ENCODE measurements at regions not wholly inside any gene's neighbourhood (a gene's known extent, or its start where the extent isn't known, plus 50 kb on each side); places are given as distances from the start of the nearest gene placed in this dataset.

GRCh38 chr7:8938044-8938805 lies 504.8 kb downstream of the NXPH1 start:
- Histone ChIP-seq H3K9me3 (ENCODE audit: low read depth) (no peaks in the 10 kb centered on the region), H3K79me2 (no peaks in the 10 kb centered on the region), H4K20me1 (ENCODE audit: insufficient read depth, poor library complexity, severe bottlenecking) (no peaks in the 10 kb centered on the region), H3K9me2 (replicated peaks; ENCODE audit: insufficient read depth) (no peaks in the 10 kb centered on the region), H3K27me3 (no peaks in the 10 kb centered on the region), H2AFZ (no peak overlapping the region), H3K4me2 (no peak overlapping the region), H3K27ac (no peak overlapping the region), H3K4me3 (no peak overlapping the region), H3K4me1 (ENCODE audit: insufficient read depth) (no peaks in the 10 kb centered on the region), H3K36me3 (replicated peaks; ENCODE audit: insufficient read depth, low read depth) (no peaks in the 10 kb centered on the region)
- WGBS (ENCODE audit: low lambda C conversion rate, missing lambda C conversion rate): 89% methylated on average over 9 of the region's 9 CpGs
- TF ChIP-seq EZH2 (IDR thresholded peaks at IDR 0.05; ENCODE audit: borderline replicate concordance) (no peak), CTCF (IDR thresholded peaks at IDR 0.05; ENCODE audit: poor library complexity) (no peak), EZH2phosphoT487 (IDR thresholded peaks at IDR 0.05; ENCODE audit: low read depth, severe bottlenecking, unreplicated experiment) (no peak)
- DNase-seq (ENCODE audit: low spot score): no peak

GRCh38 chr7:8939446-8939845 lies 506.0 kb downstream of the NXPH1 start:
- no peaks in the 10 kb centered on the region for H4K20me1 ChIP-seq (ENCODE audit: insufficient read depth, poor library complexity, severe bottlenecking)
- H3K9me3 ChIP-seq (ENCODE audit: low read depth): no peaks in the 10 kb centered on the region
- TF ChIP-seq EZH2 (IDR thresholded peaks at IDR 0.05; ENCODE audit: borderline replicate concordance): no peak
- TF ChIP-seq CTCF (IDR thresholded peaks at IDR 0.05; ENCODE audit: poor library complexity): no peak
- TF ChIP-seq EZH2phosphoT487 (IDR thresholded peaks at IDR 0.05; ENCODE audit: low read depth, severe bottlenecking, unreplicated experiment): no peak
- no peak overlapping the region for H3K27ac ChIP-seq
- H3K27me3 ChIP-seq: no peaks in the 10 kb centered on the region
- H3K4me1 ChIP-seq (ENCODE audit: insufficient read depth): no peaks in the 10 kb centered on the region
- no peak overlapping the region for H2AFZ ChIP-seq
- H3K79me2 ChIP-seq: no peaks in the 10 kb centered on the region
- H3K4me3 ChIP-seq: no peak overlapping the region
- 85% methylated on average over 1 of the region's 1 CpG for WGBS (ENCODE audit: low lambda C conversion rate, missing lambda C conversion rate)
- H3K36me3 ChIP-seq (replicated peaks; ENCODE audit: insufficient read depth, low read depth): no peaks in the 10 kb centered on the region
- DNase-seq (ENCODE audit: low spot score): no peak
- no peak overlapping the region for H3K4me2 ChIP-seq
- H3K9me2 ChIP-seq (replicated peaks; ENCODE audit: insufficient read depth): no peaks in the 10 kb centered on the region

- Histone ChIP-seq H3K9me2 (replicated peaks; ENCODE audit: insufficient read depth) (no peaks in the 10 kb centered on the region), H3K9me3 (ENCODE audit: low read depth) (no peaks in the 10 kb centered on the region), H3K27me3 (no peaks in the 10 kb centered on the region), H3K4me3 (no peak overlapping the region), H3K4me2 (no peak overlapping the region), H3K27ac (no peak overlapping the region), H3K4me1 (ENCODE audit: insufficient read depth) (no peaks in the 10 kb centered on the region), H3K36me3 (replicated peaks; ENCODE audit: insufficient read depth, low read depth) (no peaks in the 10 kb centered on the region), H3K79me2 (no peaks in the 10 kb centered on the region), H4K20me1 (ENCODE audit: insufficient read depth, poor library complexity, severe bottlenecking) (no peaks in the 10 kb centered on the region), H2AFZ (no peak overlapping the region)
- no peak for DNase-seq (ENCODE audit: low spot score)
- TF ChIP-seq EZH2phosphoT487 (IDR thresholded peaks at IDR 0.05; ENCODE audit: low read depth, severe bottlenecking, unreplicated experiment) (no peak), EZH2 (IDR thresholded peaks at IDR 0.05; ENCODE audit: borderline replicate concordance) (no peak), CTCF (IDR thresholded peaks at IDR 0.05; ENCODE audit: poor library complexity) (no peak)
- WGBS (ENCODE audit: low lambda C conversion rate, missing lambda C conversion rate): 86% methylated on average over 2 of the region's 2 CpGs
Measured at GRCh38 chr7:8963722-8964121, 530.3 kb downstream of the NXPH1 start.

Data from hepatocyte (in vitro differentiated cells).